ENCODE measurements at regions not wholly inside any gene's neighbourhood (a gene's known extent, or its start where the extent isn't known, plus 50 kb on each side); places are given as distances from the start of the nearest gene placed in this dataset.

DNA sequence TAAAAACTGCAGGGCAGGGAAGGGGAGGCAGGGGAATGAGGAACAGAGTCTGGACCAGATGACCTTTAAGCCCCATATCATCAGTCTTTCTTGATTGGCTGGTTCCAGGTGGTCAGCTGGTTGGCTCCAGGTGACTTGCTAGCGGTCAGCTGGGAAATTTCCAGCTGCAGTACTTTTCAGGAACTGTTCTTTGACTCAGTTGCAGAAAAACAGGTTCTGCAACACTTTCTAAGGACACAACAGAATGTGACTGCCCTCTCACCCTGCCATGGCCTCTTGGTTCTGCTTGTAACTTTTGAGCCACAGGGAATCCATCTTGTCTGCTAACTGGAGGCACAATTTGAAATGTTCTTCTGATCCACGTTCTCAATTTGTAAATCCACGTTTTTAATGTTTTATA, 278.3 kb upstream of the LRATD1 start:
- Histone ChIP-seq H3K9ac (replicated peaks; ENCODE audit: extremely low read depth, insufficient read depth, low read length) (no peak overlapping the region), H3K27me3 (ENCODE audit: control insufficient read depth in 2 of 2, insufficient read depth in 2 of 2, low read length in 2 of 2) (no peaks in the 10 kb centered on the region), H3K4me1 (ENCODE audit: control insufficient read depth, extremely low read depth, insufficient read depth, low read length) (no peaks in the 10 kb centered on the region), H3K36me3 (ENCODE audit: control insufficient read depth in 2 of 2, extremely low read depth in 1 of 2, insufficient read depth in 2 of 2, low read length in 2 of 2) (no peaks in the 10 kb centered on the region), H3K9me1 (replicated peaks; ENCODE audit: control insufficient read depth, extremely low read depth, insufficient read depth, low read length) (no peaks in the 10 kb centered on the region), H3K79me2 (ENCODE audit: control insufficient read depth, insufficient read depth, low read length) (no peaks in the 10 kb centered on the region), H3K27ac (ENCODE audit: insufficient read depth, low read depth, low read length) (no peak overlapping the region), H3K9me3 (replicated peaks; ENCODE audit: control insufficient read depth, insufficient read depth, low read length) (peaks cover 5% of the 10 kb centered on the region), H3K4me3 (replicated peaks in 1 of 3; ENCODE audit: insufficient read depth in 1 of 3, low read depth in 1 of 3, low read length in 3 of 3) (no peak overlapping the region), H2AFZ (ENCODE audit: low read depth, low read length) (no peak overlapping the region), H4K20me1 (replicated peaks; ENCODE audit: control insufficient read depth, extremely low read depth, insufficient read depth, low read length) (no peaks in the 10 kb centered on the region), H3K4me2 (ENCODE audit: insufficient read depth, low read length) (no peak overlapping the region)
- BruUV-seq (replicated peaks) = no TSS peak
- dilution Hi-C loops (cut with MboI; ENCODE audit: extremely low pct_ligation_motif_present, low sequenced_read_pairs) (no loop called here), intact Hi-C loops (cut with micrococcal nuclease) (no loop called here)
- CTCF ChIA-PET = no interaction called here
- FAIRE-seq (no peak), DNase-seq (ENCODE audit: low read depth, low spot score) (no peak)
- POLR2A ChIA-PET = no interaction called here
- TF ChIP-seq FOS (IDR thresholded peaks at IDR 0.05; ENCODE audit: borderline replicate concordance, insufficient read depth, low read length) (no peak), GATA2 (IDR thresholded peaks at IDR 0.05; ENCODE audit: insufficient read depth, insufficient read length, low read depth, low read length) (no peak), EZH2 (IDR thresholded peaks at IDR 0.05; ENCODE audit: borderline replicate concordance, low read depth, low read length, severe bottlenecking) (no peak), MYC (IDR thresholded peaks at IDR 0.05; ENCODE audit: low read depth, low read length) (no peak), JUN (IDR thresholded peaks at IDR 0.05; ENCODE audit: borderline replicate concordance, insufficient read depth, insufficient read length, low read depth) (no peak), POLR2A (IDR thresholded peaks at IDR 0.05; ENCODE audit: low read depth, low read length) (no peak), POLR2AphosphoS5 (IDR thresholded peaks at IDR 0.05; ENCODE audit: insufficient read depth, low read depth, low read length) (no peak)
- TF ChIP-seq, protein P1, sequence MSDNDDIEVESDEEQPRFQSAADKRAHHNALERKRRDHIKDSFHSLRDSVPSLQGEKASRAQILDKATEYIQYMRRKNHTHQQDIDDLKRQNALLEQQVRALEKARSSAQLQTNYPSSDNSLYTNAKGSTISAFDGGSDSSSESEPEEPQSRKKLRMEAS (IDR thresholded peaks at IDR 0.05; ENCODE audit: insufficient read depth, insufficient read length) = no peak
- TF ChIP-seq, protein P2, sequence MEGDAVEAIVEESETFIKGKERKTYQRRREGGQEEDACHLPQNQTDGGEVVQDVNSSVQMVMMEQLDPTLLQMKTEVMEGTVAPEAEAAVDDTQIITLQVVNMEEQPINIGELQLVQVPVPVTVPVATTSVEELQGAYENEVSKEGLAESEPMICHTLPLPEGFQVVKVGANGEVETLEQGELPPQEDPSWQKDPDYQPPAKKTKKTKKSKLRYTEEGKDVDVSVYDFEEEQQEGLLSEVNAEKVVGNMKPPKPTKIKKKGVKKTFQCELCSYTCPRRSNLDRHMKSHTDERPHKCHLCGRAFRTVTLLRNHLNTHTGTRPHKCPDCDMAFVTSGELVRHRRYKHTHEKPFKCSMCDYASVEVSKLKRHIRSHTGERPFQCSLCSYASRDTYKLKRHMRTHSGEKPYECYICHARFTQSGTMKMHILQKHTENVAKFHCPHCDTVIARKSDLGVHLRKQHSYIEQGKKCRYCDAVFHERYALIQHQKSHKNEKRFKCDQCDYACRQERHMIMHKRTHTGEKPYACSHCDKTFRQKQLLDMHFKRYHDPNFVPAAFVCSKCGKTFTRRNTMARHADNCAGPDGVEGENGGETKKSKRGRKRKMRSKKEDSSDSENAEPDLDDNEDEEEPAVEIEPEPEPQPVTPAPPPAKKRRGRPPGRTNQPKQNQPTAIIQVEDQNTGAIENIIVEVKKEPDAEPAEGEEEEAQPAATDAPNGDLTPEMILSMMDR (IDR thresholded peaks at IDR 0.05; ENCODE audit: extremely low read depth in 1 of 2, insufficient read depth in 1 of 2, low read depth in 1 of 2, low read length in 2 of 2) = no peak

Measured in endothelial cell of umbilical vein (primary cell).